ENCODE measurements at regions not wholly inside any gene's neighbourhood (a gene's known extent, or its start where the extent isn't known, plus 50 kb on each side); places are given as distances from the start of the nearest gene placed in this dataset.

GRCh38 chrX:71000139-71000538 lies 68.0 kb downstream of the SNX12 start:
- DNase-seq: no peak

- DNase-seq: peak; percentile 16
These were observed 67.6 kb upstream of the SLC7A3 start for GRCh38 chrX:70998411-70999027.

- no peak for DNase-seq
These were observed 64.4 kb upstream of the SLC7A3 start for GRCh38 chrX:70995338-70995737.

GRCh38 chrX:70988425-70988824 lies 57.5 kb upstream of the SLC7A3 start:
- no peak for DNase-seq
